IMR-90 (cell line): ENCODE measurements at regions not wholly inside any gene's neighbourhood (a gene's known extent, or its start where the extent isn't known, plus 50 kb on each side); places are given as distances from the start of the nearest gene placed in this dataset.

Source experiments
- ATAC-seq: fragments of 200-7000 bp; cut with Tn5 transposase; 2 replicates; pipeline ENCODE4 v1.9.1; 2020; ENCODE audit warnings: low read depth, mild to moderate bottlenecking, moderate library complexity
- BruUV-seq: library from RNA; stranded (reverse); fragments of 400-500 nt; replicated peaks from 2 replicates; lab custom pipeline; 2021; lab: Mats Ljungman, UMichigan
- CTCF ChIA-PET: fragments of 300-600 bp; formaldehyde crosslinking; extraction: SDS; loops from one replicate; lab custom pipeline; 2021; ENCODE audit warnings: antibody characterized with exemption; lab: Yijun Ruan, JAX
- POLR2A ChIA-PET: fragments of 300-600 bp; sonication (Branson Sonifier 250); formaldehyde crosslinking; loops from one replicate; lab custom pipeline; 2022; ENCODE audit warnings: antibody characterized with exemption; ENCODE audit not compliant: unreplicated experiment; lab: Charles Lee
- DNase-seq: peaks from one replicate; pipeline ENCODE4 v3.0.0; 2013
- H2AFZ ChIP-seq: replicated peaks from 2 replicates; pipeline ENCODE3; 2013; ENCODE audit warnings: low read length, mild to moderate bottlenecking; ENCODE audit not compliant: poor library complexity
- H2AK5ac ChIP-seq: 2 replicates; pipeline ENCODE4 v1.6.1; 2013; ENCODE audit warnings: low read depth, low read length, inconsistent platforms
- H2AK9ac ChIP-seq: replicated peaks from 2 replicates; pipeline ENCODE3; 2013; ENCODE audit warnings: mild to moderate bottlenecking, low read depth, low read length, moderate library complexity; ENCODE audit not compliant: poor library complexity
- H2BK120ac ChIP-seq: 2 replicates; pipeline ENCODE4 v1.6.1; 2013; ENCODE audit warnings: low read depth, low read length, inconsistent platforms
- H2BK15ac ChIP-seq: 3 replicates; pipeline ENCODE4 v1.6.1; 2013; ENCODE audit warnings: low read depth, low read length, inconsistent platforms
- H2BK20ac ChIP-seq: 2 replicates; pipeline ENCODE4 v1.6.1; 2013; ENCODE audit warnings: low read depth, mild to moderate bottlenecking, inconsistent platforms, low read length, moderate library complexity
- H2BK5ac ChIP-seq: 2 replicates; pipeline ENCODE4 v1.6.1; 2013; ENCODE audit warnings: mild to moderate bottlenecking, low read depth, low read length, inconsistent platforms; ENCODE audit not compliant: poor library complexity, severe bottlenecking
- H3K14ac ChIP-seq: replicated peaks from 2 replicates; pipeline ENCODE4 v1.6.1; 2013; ENCODE audit warnings: low read depth, low read length, inconsistent platforms
- H3K18ac ChIP-seq: 2 replicates; pipeline ENCODE4 v1.6.1; 2013; ENCODE audit warnings: low read depth, low read length, control low read depth
- H3K23ac ChIP-seq: 2 replicates; pipeline ENCODE4 v1.6.1; 2013; ENCODE audit warnings: low read depth, low read length, inconsistent platforms
- H3K27ac ChIP-seq: 2 replicates; pipeline ENCODE4 v1.5.1; 2013; ENCODE audit warnings: mild to moderate bottlenecking, control low read depth, low read length; ENCODE audit not compliant: insufficient read depth
- H3K27me3 ChIP-seq: 2 replicates; pipeline ENCODE4 v1.6.1; 2013; ENCODE audit warnings: low read length; ENCODE audit not compliant: control insufficient read depth, insufficient read depth
- H3K36me3 ChIP-seq: 2 replicates; pipeline ENCODE4 v1.6.1; 2013; ENCODE audit warnings: low read length, mixed read lengths; ENCODE audit not compliant: control insufficient read depth, insufficient read depth
- H3K4ac ChIP-seq: 2 replicates; pipeline ENCODE4 v1.6.1; 2013; ENCODE audit warnings: low read depth, low read length, inconsistent platforms
- H3K4me1 ChIP-seq: 2 replicates; pipeline ENCODE4 v1.6.1; 2013; ENCODE audit warnings: low read length, mixed read lengths; ENCODE audit not compliant: control insufficient read depth, insufficient read depth
- H3K4me2 ChIP-seq: 2 replicates; pipeline ENCODE4 v1.6.1; 2013; ENCODE audit warnings: low read depth, mild to moderate bottlenecking, control low read depth, low read length, moderate library complexity
- H3K4me3 ChIP-seq: 2 replicates; pipeline ENCODE4 v1.5.1; 2013; ENCODE audit warnings: low read depth, mild to moderate bottlenecking, control low read depth, low read length, moderate library complexity; ENCODE audit not compliant: insufficient read depth
- H3K56ac ChIP-seq: 2 replicates; pipeline ENCODE4 v1.6.1; 2013; ENCODE audit warnings: low read length, inconsistent platforms; ENCODE audit not compliant: insufficient read depth; ENCODE audit errors: extremely low read depth
- H3K79me1 ChIP-seq, 2 experiments: 2 replicates each; pipeline ENCODE4 v1.6.1; 2013; ENCODE audit warnings: low read length in 2 of 2, inconsistent platforms in 1 of 2, low read depth in 1 of 2
- H3K9ac ChIP-seq: 2 replicates; pipeline ENCODE4 v1.6.1; 2013; ENCODE audit warnings: low read depth, low read length, control low read depth
- H3K9me1 ChIP-seq: 2 replicates; pipeline ENCODE4 v1.6.1; 2013; ENCODE audit warnings: low read length, inconsistent platforms; ENCODE audit not compliant: insufficient read depth
- H3K9me3 ChIP-seq: 2 replicates; pipeline ENCODE4 v1.6.1; 2013; ENCODE audit warnings: low read length; ENCODE audit not compliant: control insufficient read depth, insufficient read depth
- H4K20me1 ChIP-seq: 2 replicates; pipeline ENCODE4 v1.6.1; 2013; ENCODE audit warnings: low read length, inconsistent platforms; ENCODE audit not compliant: insufficient read depth
- H4K5ac ChIP-seq: 2 replicates; pipeline ENCODE4 v1.6.1; 2013; ENCODE audit warnings: mild to moderate bottlenecking, low read depth, low read length, control low read depth
- H4K8ac ChIP-seq, 2 experiments: 2 replicates each; pipeline ENCODE4 v1.6.1; 2013; ENCODE audit warnings: low read depth in 2 of 2, low read length in 2 of 2, control low read depth in 1 of 2, inconsistent platforms in 1 of 2
- H4K91ac ChIP-seq: 2 replicates; pipeline ENCODE4 v1.6.1; 2013; ENCODE audit warnings: low read depth, low read length, inconsistent platforms; ENCODE audit not compliant: insufficient read depth
- BHLHE40 ChIP-seq: fragments of 150-350 bp; IDR thresholded peaks from 2 replicates; pipeline ENCODE4 v1.6.1; 2016; ENCODE audit warnings: mild to moderate bottlenecking, low read depth, low read length
- CHD1 ChIP-seq: IDR thresholded peaks from 2 replicates; pipeline ENCODE4 v1.6.1; 2012; ENCODE audit warnings: low read depth, low read length, improper control_type of control experiment
- MAZ ChIP-seq: IDR thresholded peaks from 2 replicates; pipeline ENCODE4 v1.6.1; 2012; ENCODE audit warnings: low read depth, mild to moderate bottlenecking, low read length, improper control_type of control experiment, moderate library complexity, borderline replicate concordance
- NFE2L2 ChIP-seq: fragments of 150-350 bp; IDR thresholded peaks from 2 replicates; pipeline ENCODE4 v1.6.1; 2016; ENCODE audit warnings: low read depth, mild to moderate bottlenecking, low read length
- POLR2A ChIP-seq: IDR thresholded peaks from 2 replicates; pipeline ENCODE4 v1.6.1; 2012; ENCODE audit warnings: mild to moderate bottlenecking, low read depth, low read length
- RFX5 ChIP-seq: IDR thresholded peaks from 2 replicates; pipeline ENCODE4 v1.8.0; 2012; ENCODE audit warnings: low read depth, mild to moderate bottlenecking, low read length, moderate library complexity
- SMC3 ChIP-seq: fragments of 150-350 bp; IDR thresholded peaks from 2 replicates; pipeline ENCODE4 v1.6.1; 2016; ENCODE audit warnings: low read depth, mild to moderate bottlenecking, antibody characterized with exemption, low read length, moderate library complexity
- WGBS, 2 experiments: methylation state at CpG; one replicate each; pipeline versions ENCODE4 v1.1.5 to v1.1.7; 2013; ENCODE audit warnings: missing lambda C conversion rate in 2 of 2; ENCODE audit not compliant: insufficient read length in 1 of 2; ENCODE audit errors: extremely low coverage in 2 of 2; 5-methylcytosine and 5-hydroxymethylcytosine counted together
- dilution Hi-C: fragments of 300-500 bp; cut with HindIII; formaldehyde crosslinking; loops from one replicate; pipeline ENCODE4 v1.14.3; 2018; ENCODE audit warnings: low sequenced_read_pairs; ENCODE audit not compliant: unreplicated experiment
- in situ Hi-C: fragments of 300-500 bp; cut with MboI; formaldehyde crosslinking; loops from 3 replicates; pipeline ENCODE4 v1.14.3; 2019; ENCODE audit warnings: low sequenced_read_pairs, inconsistent platforms, mixed read lengths
- intact Hi-C: fragments of 100-400 bp; cut with micrococcal nuclease; formaldehyde crosslinking; loops from 2 replicates; pipeline ENCODE4 v1.10.0; 2022
- TF ChIP-seq, protein P1 (sequence below): fragments of 150-350 bp; IDR thresholded peaks from 2 replicates; pipeline ENCODE4 v1.6.1; 2017; ENCODE audit warnings: mild to moderate bottlenecking, antibody characterized with exemption, low read length, low read depth

DNA sequence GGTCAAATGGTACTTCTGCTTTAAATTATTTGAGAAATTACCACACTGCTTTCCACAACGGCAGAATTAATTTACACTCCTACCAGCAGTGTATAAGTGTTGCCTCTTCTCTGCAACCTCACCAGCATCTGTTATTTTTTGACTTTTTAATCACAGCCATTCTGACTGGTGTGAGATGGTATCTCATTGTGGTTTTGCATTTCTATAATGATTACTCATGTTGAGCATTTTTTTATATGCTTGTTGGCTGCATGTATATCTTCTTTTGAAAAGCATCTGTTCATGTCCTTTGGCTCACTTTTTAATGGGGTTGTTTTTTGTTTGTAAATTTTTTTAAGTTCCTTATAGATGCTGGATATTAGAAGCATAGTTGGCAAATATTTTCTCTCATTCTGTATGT, 446.7 kb downstream of the PMP22 start:
- Histone ChIP-seq H3K4me3 (no peak overlapping the region), H2AFZ (no peak overlapping the region), H3K9me3 (peaks cover 2% of the 10 kb centered on the region; the same call in 1 of the 2 replicates), H3K4me2 (no peak overlapping the region), H4K8ac (no peak overlapping the region), H3K14ac (no peak overlapping the region), H2AK5ac (no peak overlapping the region), H3K4ac (no peak overlapping the region), H3K27me3 (no peaks in the 10 kb centered on the region), H2BK15ac (no peak overlapping the region), H3K9ac (no peak overlapping the region), H2AK9ac (no peak overlapping the region), H2BK5ac (no peak overlapping the region), H2BK120ac (no peak overlapping the region), H3K36me3 (no peaks in the 10 kb centered on the region), H3K18ac (no peak overlapping the region), H3K9me1 (no peaks in the 10 kb centered on the region), H4K5ac (no peak overlapping the region), H3K4me1 (0 out of 2 replicates have a peak, but pooled peaks cover 1% of the 10 kb centered on the region), H3K23ac (no peak overlapping the region), H3K79me1 (no peaks in the 10 kb centered on the region), H4K20me1 (no peaks in the 10 kb centered on the region), H3K56ac (no peak overlapping the region), H3K27ac (no peak overlapping the region), H4K91ac (no peak overlapping the region), H2BK20ac (no peak overlapping the region)
- dilution Hi-C loops, result no loop called here
- TF ChIP-seq BHLHE40, result no peak
- TF ChIP-seq NFE2L2, result no peak
- TF ChIP-seq, protein P1, sequence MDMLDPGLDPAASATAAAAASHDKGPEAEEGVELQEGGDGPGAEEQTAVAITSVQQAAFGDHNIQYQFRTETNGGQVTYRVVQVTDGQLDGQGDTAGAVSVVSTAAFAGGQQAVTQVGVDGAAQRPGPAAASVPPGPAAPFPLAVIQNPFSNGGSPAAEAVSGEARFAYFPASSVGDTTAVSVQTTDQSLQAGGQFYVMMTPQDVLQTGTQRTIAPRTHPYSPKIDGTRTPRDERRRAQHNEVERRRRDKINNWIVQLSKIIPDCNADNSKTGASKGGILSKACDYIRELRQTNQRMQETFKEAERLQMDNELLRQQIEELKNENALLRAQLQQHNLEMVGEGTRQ, result no peak
- TF ChIP-seq SMC3, result no peak
- TF ChIP-seq MAZ, result no peak
- no peak for TF ChIP-seq CHD1
- no peak for TF ChIP-seq POLR2A
- no peak for TF ChIP-seq RFX5
- ChIA-PET CTCF (no interaction called here), POLR2A (no interaction called here)
- in situ Hi-C loops, result no loop called here
- no peak for DNase-seq
- WGBS, 2 experiments, result no CpG with 5 or more reads among the region's 1 CpG
- intact Hi-C loops, result no loop called here
- no TSS peak for BruUV-seq
- ATAC-seq, result no peak
